ENCODE measurements at regions not wholly inside any gene's neighbourhood (a gene's known extent, or its start where the extent isn't known, plus 50 kb on each side); places are given as distances from the start of the nearest gene placed in this dataset.

DNA sequence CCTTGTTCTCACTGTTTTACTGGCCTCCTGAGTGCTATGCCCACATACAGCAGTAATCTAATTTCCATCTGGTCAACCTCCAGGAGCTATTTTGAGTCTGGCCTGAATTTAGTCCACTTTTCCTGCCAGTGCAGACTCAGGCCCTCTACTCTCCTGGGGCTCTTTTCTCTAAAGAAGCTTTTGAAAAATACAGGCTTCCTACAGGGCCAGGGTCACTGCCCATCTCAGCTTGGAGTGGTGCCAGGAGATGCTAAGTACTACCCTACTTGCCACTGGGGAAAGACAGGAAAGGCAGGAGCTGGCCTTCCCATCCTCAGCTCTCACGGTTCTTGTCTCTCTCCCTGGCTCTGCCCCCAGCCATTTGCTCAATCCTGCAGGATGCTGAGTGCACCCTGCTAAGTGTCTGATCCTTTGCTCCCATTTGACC lies 101.7 kb upstream of the SERP2 start:
- intact Hi-C loops (cut with DNase I, micrococcal nuclease): loop anchor here in 1 of 2 donors (2.0 kb wide), 1 partner anchor 41 kb away; no protein-coding TSS in a partner anchor
- ATAC-seq (no peak), DNase-seq (no peak)

DNA sequence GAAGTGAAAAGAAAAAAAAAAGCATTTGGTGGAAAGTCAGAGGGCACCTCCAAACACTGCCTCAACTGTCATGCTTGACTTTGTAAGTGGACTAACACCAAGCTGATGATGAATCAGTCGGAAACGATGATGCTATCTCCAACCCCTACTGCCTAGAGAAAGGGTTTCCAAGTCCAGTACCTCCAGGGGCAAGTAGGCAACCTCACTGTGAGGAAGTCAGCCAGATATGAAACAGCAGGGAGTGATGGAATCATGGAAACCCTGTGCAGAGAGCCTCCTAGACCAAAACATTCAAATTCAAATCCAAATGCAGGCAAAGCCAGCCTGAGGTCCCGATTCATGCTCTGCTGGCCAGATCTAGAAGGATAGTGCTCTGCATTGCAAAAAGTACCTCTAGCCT lies 100.9 kb upstream of the SERP2 start:
- DNase-seq (no peak), ATAC-seq (no peak)
- intact Hi-C loops (cut with DNase I, micrococcal nuclease): no loop called here

DNA sequence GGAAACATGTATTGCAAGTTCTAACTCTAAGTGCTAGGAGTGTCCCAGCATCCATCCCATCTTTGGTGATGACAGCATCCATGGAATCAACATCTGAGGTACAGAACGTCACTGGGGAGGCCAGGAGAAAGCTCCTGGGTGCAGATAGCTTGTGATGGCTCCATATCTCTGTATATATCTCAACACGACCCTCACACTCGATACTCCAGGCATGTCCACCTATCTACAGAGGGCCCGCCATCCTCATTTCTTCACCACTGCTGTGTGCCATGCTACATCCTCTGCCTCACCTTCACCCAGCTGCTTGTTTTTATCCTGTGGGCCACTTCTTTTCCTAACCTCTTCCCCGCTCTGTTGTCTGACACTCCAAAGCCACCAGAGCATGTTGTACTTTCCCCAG lies 100.4 kb upstream of the SERP2 start:
- intact Hi-C loops (cut with DNase I, micrococcal nuclease): no loop called here
- no peak for DNase-seq
- ATAC-seq: no peak

DNA sequence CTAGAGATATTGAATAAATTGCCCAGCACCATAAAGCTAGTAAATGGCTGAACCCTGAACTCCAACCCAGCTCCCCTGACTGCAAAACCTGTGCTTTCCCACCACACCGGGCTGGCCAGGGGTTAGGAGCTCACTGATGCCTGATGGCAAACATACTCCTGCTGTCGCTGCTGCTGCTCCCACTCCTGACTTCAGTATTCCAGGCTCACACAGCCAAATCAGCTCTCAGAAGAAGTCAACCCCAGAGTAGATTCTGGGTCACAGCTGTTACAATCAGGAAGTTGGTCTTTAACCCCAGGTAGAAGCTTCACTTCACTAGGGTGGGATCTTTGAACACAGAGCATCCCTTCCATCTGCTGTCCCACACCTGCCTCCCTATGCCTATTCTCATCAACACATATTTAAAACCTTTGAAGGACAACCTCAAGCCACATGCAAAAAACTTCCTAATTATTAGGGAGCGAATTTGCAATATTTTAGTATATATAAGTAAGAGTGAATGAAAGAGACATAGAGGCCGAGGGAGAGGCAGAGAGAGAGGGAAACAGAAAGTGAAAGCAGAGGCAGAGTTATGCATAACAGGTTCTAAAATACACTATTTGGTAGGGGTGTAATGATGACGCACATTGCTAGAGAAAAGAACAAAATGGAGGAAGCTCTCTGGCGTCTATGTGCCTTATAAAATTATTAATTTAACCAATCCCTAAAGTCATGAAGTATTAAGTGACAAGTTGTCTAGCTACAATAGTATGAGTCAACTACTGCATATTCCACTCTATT lies 99.4 kb upstream of the SERP2 start:
- intact Hi-C loops (cut with DNase I, micrococcal nuclease): no loop called here
- ATAC-seq (peak; percentile 93), DNase-seq (peak in 1 of 2 donors; percentile 14)

DNA sequence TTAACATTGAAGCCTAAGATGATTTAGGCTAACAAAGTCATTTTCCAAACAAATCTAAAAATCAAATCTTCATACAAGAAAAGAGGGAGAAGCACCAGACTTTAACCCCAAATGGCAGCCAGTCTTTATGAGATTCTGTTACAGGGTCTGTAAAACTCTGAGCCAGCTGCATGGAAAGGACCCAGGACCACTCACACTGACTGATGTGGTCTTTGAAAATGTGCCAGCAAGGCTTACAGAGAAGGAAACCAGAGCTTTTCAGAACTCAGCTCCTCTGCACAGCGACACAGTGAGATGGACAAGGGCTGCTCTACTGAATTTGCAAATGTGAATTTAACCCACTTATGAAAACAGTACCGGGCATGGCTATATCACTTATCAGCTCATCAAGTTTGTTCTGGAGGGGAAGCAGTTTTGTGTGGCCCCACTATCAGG lies 98.8 kb upstream of the SERP2 start:
- intact Hi-C loops (cut with DNase I, micrococcal nuclease): no loop called here
- DNase-seq (no peak), ATAC-seq (peak; percentile 6)

DNA sequence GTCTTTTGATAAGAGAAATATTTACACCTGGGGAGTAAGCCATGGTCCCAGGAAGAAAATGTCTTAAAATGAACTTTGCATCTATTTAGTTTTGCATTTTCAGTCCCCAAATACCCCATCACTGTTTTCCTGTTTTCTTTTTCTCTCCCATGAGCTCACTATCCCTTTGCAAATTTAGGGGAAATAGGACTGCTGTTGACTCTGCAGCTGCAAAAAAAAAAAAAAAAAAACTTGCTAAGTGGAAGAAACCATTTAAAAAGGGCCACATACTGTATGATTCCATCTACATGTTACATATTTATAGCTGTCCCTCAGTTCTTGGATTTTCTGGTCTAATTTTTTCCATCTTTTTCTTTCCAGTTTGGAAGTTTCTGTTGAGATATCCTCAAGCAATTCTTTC lies 98.2 kb upstream of the SERP2 start:
- DNase-seq: no peak
- no peak for ATAC-seq
- intact Hi-C loops (cut with DNase I, micrococcal nuclease): no loop called here

DNA sequence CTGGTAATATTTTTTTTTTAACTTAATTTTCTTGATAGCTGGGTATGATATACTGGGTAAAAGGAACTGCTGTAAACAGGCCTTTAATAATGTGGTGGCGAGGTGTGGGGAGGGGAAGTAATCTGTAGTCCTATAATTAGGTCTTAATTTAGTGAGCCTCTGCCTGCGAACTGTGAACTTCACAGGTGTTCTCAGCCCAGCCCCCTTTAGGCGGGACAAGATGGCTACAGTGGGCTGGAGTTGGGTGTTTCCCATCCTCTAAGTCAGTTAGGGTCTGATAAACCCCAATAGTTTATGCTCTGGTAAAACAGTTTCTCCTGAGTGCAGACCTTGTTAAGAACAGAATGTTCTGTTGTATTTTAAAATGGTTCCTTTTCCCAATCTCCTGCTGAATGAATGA lies 97.6 kb upstream of the SERP2 start:
- ATAC-seq (no peak), DNase-seq (no peak)
- intact Hi-C loops (cut with DNase I, micrococcal nuclease): no loop called here

DNA sequence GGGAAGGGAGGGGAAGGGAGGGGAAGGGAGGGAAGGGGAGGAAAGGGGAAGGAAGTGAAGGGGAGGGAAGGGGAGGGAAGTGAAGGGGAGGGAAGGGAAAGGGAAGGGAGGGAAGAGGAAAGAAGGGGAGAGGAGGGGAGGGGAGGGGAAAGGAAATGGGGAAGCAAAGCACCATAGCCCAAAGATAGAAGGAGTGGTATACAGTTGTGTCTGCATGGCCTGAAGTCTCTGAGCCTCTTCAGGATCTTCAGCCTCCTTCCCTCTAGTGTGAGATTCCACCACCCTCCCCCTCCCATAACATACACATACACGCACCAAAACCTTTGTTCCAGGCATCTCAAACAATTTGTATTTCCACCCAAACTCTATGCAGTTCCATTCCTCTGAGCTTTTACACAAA lies 96.2 kb upstream of the SERP2 start:
- intact Hi-C loops (cut with DNase I, micrococcal nuclease): no loop called here
- no peak for DNase-seq
- no peak for ATAC-seq

DNA sequence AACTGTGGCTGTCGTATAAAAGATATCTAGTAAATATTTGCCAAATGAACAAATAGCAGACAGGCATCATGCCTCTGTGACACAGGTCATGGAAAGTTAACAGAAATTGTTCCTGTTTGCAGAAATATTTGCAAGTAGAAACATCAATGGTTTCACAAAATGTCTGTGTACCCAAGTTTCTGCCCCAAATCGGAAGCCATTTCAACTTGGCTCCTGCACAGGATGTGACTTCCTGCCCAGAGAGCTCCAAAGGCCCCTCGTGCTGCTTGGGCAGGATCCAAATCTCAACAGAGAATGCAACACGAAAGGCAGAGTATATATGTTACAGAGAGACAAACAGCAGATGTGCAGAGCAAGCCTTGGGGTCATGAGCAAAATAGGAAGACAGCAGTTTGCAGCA lies 95.5 kb upstream of the SERP2 start:
- intact Hi-C loops (cut with DNase I, micrococcal nuclease): no loop called here
- no peak for ATAC-seq
- DNase-seq: no peak

DNA sequence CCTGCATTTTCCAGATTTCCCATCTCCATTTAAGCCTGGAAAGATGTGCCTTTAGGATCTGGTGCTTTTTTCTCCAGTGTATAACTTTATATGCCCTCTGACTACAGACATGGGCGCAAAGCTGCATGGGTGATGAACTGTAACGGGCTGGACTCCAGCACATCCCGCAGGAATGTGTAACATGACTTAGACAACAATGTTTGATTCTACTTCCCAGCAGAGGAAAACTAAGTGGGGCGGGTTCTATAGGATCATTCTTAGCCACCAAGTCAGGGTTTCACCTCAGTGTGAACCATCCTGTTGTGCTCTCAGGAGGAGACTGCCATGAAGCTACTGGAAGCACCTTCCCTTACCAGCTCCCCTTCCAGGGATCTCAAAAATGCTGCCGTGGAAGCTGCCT lies 93.2 kb upstream of the SERP2 start:
- no peak for ATAC-seq
- DNase-seq: no peak
- intact Hi-C loops (cut with DNase I, micrococcal nuclease): no loop called here

DNA sequence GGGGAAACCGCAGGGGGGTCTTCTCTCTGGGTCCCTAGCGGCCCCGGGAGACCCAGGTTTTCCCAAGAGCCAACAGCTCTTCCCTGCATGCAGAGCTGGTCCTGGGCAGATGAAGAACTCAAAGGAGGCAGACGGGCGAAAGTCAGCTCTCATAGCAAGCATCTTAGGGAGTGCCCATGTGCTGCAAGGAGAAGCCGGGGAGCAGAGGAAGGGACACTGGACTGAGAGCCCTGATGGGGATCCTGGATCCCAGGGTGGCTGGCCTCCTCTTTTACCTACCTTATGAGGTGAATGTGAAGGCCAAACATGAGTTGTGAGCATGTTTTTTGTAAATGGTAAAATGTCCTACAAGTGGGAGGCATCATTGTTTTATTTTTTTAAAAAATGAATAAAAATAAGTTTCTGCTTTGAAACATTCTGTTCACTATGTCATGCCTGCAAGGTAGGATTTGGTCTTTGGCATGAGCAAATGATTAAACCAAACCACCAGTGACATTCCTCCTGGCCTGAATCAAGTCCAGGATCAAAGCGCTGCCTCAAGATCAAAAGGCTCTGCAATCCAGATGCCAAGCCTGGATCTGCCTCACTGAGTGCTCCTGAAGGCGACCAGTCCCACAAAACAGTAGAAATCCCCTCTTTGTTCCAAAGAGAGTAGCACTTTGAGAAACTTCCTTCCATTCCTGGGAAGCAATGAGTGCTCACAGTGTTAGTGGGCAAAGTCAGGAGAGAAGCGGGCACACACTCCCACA lies 92.2 kb upstream of the SERP2 start:
- intact Hi-C loops (cut with DNase I, micrococcal nuclease): no loop called here
- DNase-seq: no peak
- no peak for ATAC-seq

DNA sequence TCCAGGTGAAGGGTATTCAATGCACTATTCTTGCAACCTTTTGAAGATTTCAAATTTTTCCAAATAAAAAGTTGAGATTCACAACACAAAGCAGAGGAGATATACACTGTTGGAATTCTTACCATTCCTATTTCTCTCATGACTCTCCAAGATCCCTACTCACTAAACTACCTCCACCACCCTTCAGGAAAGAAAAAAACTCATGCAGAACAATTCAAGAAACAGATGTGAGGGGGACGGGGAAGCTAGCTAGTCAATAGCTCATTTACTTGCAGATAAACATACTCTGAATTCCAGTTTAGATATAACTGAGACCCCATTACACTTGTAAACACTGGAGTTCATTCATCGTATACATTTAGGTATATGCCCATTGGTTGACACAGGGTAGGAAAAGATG lies 90.0 kb upstream of the SERP2 start:
- ATAC-seq: no peak
- intact Hi-C loops (cut with DNase I, micrococcal nuclease): no loop called here
- DNase-seq: no peak

DNA sequence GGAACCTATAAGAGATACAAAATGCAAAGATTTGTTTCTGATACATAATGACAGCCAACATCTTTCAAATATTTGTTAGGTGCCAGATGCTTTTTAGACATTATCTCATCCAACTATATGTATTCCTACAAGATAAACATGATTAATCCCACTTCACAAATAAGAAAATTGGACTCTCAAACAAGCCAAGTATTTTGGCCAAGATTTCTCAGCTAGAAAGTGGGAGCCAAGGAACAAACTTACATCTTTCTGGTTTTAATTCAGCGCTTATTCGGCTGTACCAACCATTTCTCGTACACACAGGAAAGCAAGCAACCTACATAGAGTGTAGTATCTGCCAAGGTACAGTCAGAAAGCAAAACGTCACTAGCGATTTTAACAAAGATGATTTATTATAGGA lies 85.7 kb upstream of the SERP2 start:
- ATAC-seq (no peak), DNase-seq (no peak)
- intact Hi-C loops (cut with DNase I, micrococcal nuclease): no loop called here

DNA sequence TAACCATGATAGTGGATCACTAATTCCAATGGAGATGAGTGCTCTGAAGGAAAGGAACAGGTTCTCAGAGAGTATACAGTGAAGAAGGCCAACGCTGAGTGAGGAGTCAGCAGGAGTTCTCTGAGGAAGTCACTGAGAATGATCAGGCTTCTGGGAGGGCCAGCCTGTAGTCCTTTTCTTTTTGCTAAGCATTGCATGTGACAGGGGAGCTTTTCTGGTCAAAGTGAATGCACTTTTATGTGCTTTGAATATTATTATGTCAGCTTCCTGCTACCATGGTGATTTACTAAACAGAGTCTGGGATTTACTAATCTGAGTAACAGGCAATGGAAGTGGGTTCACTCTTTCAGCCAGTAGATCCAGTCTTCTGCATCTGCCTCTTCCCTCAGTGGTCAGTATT lies 81.1 kb upstream of the SERP2 start:
- intact Hi-C loops (cut with DNase I, micrococcal nuclease): no loop called here
- DNase-seq: no peak

DNA sequence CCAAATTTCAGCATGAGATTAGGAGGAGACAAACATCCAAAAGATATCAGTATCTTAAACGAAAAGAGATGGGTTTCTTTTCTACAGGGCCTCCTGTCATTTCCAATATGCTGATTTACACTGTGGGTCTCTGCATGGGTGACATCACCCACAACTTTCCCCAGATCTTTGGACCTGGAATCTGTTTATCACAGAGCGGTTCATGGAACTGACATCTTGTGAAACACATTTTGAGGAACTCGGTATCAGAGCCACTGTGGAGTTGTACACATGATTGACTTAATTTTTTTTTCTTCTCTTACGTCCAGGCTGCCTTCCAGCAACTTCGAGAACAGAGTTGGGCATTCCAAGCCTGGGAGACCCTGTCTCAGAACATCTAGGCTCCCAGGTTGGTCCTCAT lies 80.2 kb upstream of the SERP2 start:
- intact Hi-C loops (cut with DNase I, micrococcal nuclease): no loop called here
- ATAC-seq (no peak), DNase-seq (no peak)

More for the DNA sequence above, 81.1 kb upstream of the SERP2 start:
- ATAC-seq: peak; percentile 19

DNA sequence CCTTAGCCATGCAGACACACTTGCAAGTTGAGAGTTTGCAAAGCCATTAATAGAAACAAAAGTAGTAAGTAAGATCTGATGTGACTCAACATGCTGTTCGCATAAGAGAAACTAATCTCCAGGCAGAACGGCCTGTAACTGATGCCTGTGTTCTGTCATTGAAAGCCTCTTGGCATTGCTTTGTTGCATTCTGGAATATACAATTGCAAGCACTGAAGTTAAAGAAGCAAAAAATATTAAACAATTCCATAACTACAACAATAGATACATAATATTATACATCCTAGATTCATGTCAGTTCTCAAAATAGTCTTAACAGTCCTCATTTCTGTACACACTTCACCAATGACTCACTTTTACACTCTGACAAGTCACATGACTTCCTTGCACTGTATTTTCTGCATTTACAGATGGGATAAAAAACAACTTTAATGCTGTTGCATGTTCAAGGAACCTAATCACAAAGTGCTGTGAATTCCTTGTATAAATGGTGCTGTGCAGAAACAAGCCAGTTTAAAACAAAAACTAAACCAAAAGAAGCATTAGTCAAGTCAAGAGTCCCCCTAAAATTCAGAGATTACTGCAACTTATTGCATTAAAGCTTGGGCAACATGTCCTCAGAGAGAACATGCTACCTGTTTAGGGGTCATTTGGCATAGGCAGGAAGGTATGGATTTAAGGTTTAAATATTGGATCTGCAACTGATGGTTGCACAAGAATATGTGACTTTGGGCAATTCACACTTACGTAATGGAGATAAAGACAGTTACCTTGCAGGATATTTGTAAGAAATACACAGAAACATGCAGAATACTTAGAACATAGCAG lies 79.5 kb upstream of the SERP2 start:
- DNase-seq (no peak), ATAC-seq (no peak)
- intact Hi-C loops (cut with DNase I, micrococcal nuclease): no loop called here

DNA sequence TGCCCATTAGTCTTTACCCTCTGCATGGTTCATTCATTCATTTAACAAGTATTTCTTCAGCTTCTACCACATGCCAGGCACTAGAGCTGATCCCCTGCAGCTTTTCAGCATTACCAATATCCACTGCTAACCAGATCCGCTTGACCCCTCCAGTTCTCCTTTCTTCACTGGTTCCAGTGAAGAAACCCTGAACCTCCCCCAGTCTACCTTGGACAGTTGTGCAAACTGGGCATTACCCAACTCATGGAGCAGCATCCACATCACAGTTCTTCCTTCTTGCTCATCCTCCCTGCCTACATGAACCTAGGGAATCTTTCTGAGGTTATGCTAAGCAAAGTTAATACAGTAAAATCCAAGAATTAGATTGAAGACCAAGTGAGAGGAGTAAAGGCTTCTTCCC lies 78.7 kb upstream of the SERP2 start:
- intact Hi-C loops (cut with DNase I, micrococcal nuclease): no loop called here
- no peak for ATAC-seq
- DNase-seq: no peak

DNA sequence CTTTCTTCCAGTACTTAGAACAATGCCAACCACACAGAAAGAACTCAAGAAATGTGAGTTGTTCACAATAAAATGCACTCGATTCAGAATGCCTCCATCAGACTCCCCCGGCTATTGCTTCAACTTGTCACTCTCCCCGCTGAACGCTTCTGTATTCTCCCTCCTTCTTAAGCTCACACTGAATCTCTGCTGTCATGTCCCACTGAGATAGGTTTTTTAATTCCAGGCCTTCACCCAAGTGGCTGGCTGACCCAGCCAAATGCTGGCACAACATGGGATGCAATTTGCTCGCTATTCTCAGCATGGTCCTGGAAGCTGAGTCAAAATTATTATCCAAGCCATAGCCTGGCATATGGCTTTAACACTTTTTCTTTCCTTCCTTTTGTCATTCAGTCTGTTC lies 76.8 kb upstream of the SERP2 start:
- DNase-seq: no peak
- intact Hi-C loops (cut with DNase I, micrococcal nuclease): no loop called here
- no peak for ATAC-seq

DNA sequence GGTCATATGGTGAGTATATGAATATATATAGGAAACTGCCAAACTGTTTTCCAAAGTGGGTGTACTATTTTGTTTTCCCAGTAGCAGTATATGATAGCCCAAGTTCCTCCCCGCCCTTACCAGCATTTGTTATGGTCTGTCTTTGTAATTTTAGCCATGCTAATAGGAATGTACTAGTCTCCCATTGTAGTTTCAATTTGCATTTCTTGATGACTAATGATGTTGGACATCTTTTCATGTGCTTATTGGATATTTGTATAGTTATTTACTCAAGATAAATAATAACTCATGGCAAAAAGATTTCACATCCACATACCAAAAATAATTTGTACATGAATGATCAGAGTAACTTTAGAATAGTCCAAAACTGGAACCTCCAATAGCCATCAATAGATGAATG lies 75.3 kb upstream of the SERP2 start:
- no peak for DNase-seq
- ATAC-seq: no peak
- intact Hi-C loops (cut with DNase I, micrococcal nuclease): no loop called here
